ENCODE measurements at regions not wholly inside any gene's neighbourhood (a gene's known extent, or its start where the extent isn't known, plus 50 kb on each side); places are given as distances from the start of the nearest gene placed in this dataset.

DNA sequence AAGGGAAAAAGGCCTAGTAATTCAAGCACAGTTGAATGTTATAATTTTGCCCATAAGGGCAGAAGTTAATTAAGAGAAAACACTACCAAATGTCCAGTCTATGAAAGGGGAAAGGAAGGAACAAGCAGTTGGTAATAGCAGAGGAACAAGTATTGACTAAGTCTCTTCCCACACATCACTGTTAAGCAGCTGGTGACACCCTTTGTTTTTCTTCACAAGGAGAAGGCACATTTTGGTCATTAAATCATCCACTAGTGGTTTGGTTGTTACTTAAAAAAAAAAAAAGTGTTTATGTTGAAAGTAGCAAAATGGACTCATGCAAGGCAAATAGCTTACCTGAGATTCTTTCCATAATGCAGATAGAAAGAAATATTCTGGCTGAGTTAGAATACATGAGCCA is 321.4 kb upstream of the NECTIN3 start:
- Mint-ChIP-seq H3K36me3 (peaks cover 3% of the 10 kb centered on the region), H3K4me1 (ENCODE audit: unreplicated experiment) (peaks cover 28% of the 10 kb centered on the region), H3K9me3 (peaks cover 3% of the 10 kb centered on the region), H3K27me3 (no peaks in the 10 kb centered on the region), H3K4me3 (peak overlapping the region; percentile 62), H3K27ac (no peak overlapping the region)
- DNase-seq (ENCODE audit: extremely low spot score, unreplicated experiment): no peak
- TF ChIP-seq, protein P1, sequence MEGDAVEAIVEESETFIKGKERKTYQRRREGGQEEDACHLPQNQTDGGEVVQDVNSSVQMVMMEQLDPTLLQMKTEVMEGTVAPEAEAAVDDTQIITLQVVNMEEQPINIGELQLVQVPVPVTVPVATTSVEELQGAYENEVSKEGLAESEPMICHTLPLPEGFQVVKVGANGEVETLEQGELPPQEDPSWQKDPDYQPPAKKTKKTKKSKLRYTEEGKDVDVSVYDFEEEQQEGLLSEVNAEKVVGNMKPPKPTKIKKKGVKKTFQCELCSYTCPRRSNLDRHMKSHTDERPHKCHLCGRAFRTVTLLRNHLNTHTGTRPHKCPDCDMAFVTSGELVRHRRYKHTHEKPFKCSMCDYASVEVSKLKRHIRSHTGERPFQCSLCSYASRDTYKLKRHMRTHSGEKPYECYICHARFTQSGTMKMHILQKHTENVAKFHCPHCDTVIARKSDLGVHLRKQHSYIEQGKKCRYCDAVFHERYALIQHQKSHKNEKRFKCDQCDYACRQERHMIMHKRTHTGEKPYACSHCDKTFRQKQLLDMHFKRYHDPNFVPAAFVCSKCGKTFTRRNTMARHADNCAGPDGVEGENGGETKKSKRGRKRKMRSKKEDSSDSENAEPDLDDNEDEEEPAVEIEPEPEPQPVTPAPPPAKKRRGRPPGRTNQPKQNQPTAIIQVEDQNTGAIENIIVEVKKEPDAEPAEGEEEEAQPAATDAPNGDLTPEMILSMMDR (conservative IDR thresholded peaks at IDR 0.05): no peak

DNA sequence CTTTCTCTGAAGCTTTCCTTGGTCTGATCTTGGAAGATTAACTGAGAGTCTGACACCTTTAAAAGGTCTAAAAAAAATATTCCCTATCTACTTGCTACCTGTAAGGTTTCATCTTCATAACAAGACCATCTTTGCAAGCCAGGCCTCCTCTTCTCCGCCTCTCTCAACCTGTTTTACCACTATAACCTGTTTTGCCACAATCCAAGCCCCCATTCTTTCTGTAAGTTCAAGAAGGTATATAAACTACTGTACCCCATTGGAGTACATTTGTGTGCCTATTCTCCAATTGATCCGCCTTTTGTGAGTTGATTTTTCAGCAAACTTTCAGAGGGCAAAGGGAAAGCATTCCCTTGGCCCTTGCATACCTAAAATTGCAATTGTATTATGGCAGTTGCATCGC is 319.3 kb upstream of the NECTIN3 start:
- no peak for DNase-seq (ENCODE audit: extremely low spot score, unreplicated experiment)

DNA sequence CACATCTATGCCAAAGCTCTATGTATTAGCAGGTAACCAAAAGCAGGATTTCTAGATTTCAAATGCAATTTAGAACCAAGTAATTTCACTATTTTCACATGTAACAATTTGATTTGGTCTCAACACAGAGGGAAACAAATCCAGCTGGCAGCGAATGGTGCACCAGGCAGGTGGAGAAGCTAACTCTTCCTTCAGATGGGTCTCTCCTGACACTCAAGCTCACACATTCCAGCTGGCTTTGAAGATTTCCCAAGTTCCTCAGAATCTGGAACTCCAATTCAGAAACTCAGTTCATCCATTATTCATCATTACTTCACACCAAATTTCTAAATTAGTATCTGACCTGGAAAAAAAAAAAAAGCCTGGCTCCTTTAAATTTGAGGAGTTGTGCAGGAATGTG is 318.1 kb upstream of the NECTIN3 start:
- DNase-seq (ENCODE audit: extremely low spot score, unreplicated experiment): no peak
- H3K9me3 Mint-ChIP-seq: peaks cover 3% of the 10 kb centered on the region
- H3K4me1 Mint-ChIP-seq (ENCODE audit: unreplicated experiment): peaks cover 28% of the 10 kb centered on the region
- TF ChIP-seq, protein P1 (conservative IDR thresholded peaks at IDR 0.05): no peak
- H3K4me3 Mint-ChIP-seq: no peak overlapping the region
- H3K27ac Mint-ChIP-seq: peak overlapping the region; percentile 91
- peaks cover 3% of the 10 kb centered on the region for H3K36me3 Mint-ChIP-seq
- no peaks in the 10 kb centered on the region for H3K27me3 Mint-ChIP-seq

More for the DNA sequence above, 319.3 kb upstream of the NECTIN3 start:
- Mint-ChIP-seq H3K27ac (peak overlapping the region; percentile 91), H3K9me3 (peaks cover 3% of the 10 kb centered on the region), H3K27me3 (no peaks in the 10 kb centered on the region), H3K4me1 (ENCODE audit: unreplicated experiment) (peaks cover 28% of the 10 kb centered on the region), H3K4me3 (peak overlapping the region; percentile 74), H3K36me3 (peaks cover 3% of the 10 kb centered on the region)
- TF ChIP-seq, protein P1 (conservative IDR thresholded peaks at IDR 0.05): no peak

DNA sequence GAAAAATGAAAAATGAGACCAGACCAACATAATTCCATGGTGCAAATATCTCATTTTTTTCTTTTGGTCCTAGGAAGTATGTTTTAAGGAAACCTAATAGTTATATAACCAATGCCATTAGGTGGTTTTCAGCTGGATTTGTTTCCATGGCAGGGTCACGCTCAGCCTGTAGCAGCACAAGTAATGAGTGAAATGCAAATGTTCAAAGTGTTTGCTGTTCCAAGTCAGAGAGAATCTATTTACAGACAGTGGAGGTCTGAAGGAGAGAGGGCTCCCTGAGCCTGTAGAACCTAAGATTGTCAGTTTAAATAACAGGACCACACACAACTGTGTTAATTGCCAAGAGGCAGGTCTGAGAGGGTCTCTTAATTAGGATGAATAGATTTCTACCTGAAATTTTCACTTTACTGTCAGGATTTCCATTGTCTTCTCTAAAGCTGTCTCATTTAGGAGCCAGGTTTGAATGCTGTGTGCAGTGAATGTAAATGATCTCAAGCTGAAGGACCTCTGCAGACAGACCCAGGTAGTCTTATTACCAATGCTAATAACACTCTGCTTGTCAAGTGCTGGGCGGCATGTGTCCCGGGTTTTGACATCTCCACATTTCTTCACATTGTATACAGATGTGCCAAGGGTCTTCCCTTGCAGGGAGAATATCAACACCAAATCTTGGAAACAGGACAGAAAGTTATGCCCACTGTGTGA is 317.3 kb upstream of the NECTIN3 start:
- Mint-ChIP-seq H3K9me3 (peaks cover 3% of the 10 kb centered on the region), H3K36me3 (peaks cover 3% of the 10 kb centered on the region), H3K27me3 (no peaks in the 10 kb centered on the region), H3K27ac (no peak overlapping the region), H3K4me1 (ENCODE audit: unreplicated experiment) (peaks cover 28% of the 10 kb centered on the region), H3K4me3 (no peak overlapping the region)
- DNase-seq (ENCODE audit: extremely low spot score, unreplicated experiment): no peak
- TF ChIP-seq, protein P1 (conservative IDR thresholded peaks at IDR 0.05): no peak

DNA sequence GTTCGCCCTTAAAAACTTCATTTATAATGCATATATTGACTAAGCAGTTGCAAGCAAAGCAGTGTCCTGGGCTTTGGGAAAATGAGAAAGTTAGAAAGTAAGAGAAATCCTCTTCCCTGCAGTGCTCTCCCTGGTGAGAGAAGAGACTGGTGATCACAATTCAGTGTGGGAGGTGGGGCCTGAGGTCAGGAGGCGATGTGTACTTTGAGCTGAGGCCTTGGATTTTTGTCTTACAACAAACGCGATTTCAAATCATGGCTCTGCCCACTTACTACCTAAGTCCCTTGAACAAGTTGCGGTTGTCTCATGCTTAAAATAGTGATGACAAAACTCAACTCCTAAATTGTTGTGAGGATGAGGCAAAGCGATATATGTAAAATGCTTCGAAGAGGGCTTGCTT is 316.3 kb upstream of the NECTIN3 start:
- peaks cover 3% of the 10 kb centered on the region for H3K9me3 Mint-ChIP-seq
- H3K27me3 Mint-ChIP-seq: no peaks in the 10 kb centered on the region
- no peak overlapping the region for H3K27ac Mint-ChIP-seq

More for the DNA sequence above, 316.3 kb upstream of the NECTIN3 start:
- H3K4me3 Mint-ChIP-seq: no peak overlapping the region
- TF ChIP-seq, protein P1 (conservative IDR thresholded peaks at IDR 0.05): no peak
- peaks cover 23% of the 10 kb centered on the region for H3K4me1 Mint-ChIP-seq (ENCODE audit: unreplicated experiment)
- no peak for DNase-seq (ENCODE audit: extremely low spot score, unreplicated experiment)
- H3K36me3 Mint-ChIP-seq: peaks cover 3% of the 10 kb centered on the region
